ENCODE measurements at regions not wholly inside any gene's neighbourhood (a gene's known extent, or its start where the extent isn't known, plus 50 kb on each side); places are given as distances from the start of the nearest gene placed in this dataset.

DNA sequence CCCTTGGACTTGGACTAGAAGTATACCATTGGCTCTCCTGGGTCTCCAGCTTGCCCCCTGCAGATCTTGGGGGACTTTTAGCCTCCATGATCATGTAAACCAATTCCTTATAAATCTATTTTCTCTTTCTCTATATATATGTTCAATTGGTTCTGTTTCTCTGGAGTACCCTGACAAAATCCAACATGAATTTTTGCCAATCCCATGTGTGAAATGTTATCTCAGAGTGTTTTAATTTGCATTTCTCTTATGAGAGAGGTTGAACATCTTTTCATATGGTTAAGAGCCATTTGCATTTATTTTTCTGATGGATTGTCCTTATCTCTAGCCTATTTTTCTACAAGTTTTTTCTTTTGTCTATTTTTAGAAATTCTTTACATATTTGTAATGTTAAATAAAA, 131.7 kb upstream of the NEO1 start:
- H3K27ac Mint-ChIP-seq (ENCODE audit: low read depth, unreplicated experiment) = no peak overlapping the region
- no peaks in the 10 kb centered on the region for H3K9me3 Mint-ChIP-seq (ENCODE audit: unreplicated experiment)
- peaks cover 10% of the 10 kb centered on the region for H3K27me3 Mint-ChIP-seq (ENCODE audit: insufficient read depth, unreplicated experiment)
- no peak overlapping the region for H3K4me3 Mint-ChIP-seq (ENCODE audit: unreplicated experiment)
- BruUV-seq (replicated peaks) = no TSS peak
- intact Hi-C loops (cut with micrococcal nuclease) = no loop called here
- TF ChIP-seq, protein P1, sequence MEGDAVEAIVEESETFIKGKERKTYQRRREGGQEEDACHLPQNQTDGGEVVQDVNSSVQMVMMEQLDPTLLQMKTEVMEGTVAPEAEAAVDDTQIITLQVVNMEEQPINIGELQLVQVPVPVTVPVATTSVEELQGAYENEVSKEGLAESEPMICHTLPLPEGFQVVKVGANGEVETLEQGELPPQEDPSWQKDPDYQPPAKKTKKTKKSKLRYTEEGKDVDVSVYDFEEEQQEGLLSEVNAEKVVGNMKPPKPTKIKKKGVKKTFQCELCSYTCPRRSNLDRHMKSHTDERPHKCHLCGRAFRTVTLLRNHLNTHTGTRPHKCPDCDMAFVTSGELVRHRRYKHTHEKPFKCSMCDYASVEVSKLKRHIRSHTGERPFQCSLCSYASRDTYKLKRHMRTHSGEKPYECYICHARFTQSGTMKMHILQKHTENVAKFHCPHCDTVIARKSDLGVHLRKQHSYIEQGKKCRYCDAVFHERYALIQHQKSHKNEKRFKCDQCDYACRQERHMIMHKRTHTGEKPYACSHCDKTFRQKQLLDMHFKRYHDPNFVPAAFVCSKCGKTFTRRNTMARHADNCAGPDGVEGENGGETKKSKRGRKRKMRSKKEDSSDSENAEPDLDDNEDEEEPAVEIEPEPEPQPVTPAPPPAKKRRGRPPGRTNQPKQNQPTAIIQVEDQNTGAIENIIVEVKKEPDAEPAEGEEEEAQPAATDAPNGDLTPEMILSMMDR (IDR thresholded peaks at IDR 0.05; ENCODE audit: unreplicated experiment) = no peak
- ChIA-PET CTCF (no interaction called here), POLR2A (interaction anchor here (0.7 kb wide), 1 partner anchor 199 kb away, joined by 4 read pairs; no protein-coding TSS in a partner anchor)
- H3K36me3 Mint-ChIP-seq (ENCODE audit: insufficient read depth, unreplicated experiment) = no peaks in the 10 kb centered on the region
- peaks cover 10% of the 10 kb centered on the region for H3K4me1 Mint-ChIP-seq (ENCODE audit: insufficient read depth, unreplicated experiment)
- DNase-seq (ENCODE audit: unreplicated experiment) = no peak

DNA sequence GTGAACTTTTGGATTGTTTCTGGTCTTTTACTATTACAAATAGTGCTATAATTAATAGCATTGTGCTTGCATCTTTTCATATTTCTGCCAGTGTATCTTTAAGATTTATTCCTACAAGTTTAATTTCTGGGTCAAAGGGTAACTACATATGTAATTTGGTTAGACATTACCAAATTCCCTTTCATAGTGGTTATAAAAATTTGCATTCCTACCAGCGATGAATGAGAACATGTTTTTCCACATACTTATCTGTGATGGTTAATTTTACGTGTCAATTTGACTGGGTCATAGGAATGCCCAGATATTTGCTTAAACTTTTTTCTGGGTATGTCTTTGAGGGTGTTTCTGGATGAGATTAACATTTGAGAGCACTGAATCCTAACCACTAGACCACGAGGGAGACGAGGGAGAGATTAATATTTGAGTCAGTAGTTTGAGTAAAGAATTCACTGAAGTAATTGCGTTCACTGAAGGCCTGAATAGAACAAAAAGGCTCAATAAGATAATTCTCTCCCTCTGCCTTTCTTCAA, 132.3 kb upstream of the NEO1 start:
- intact Hi-C loops (cut with micrococcal nuclease) = no loop called here
- ChIA-PET POLR2A (no interaction called here), CTCF (no interaction called here)
- DNase-seq (ENCODE audit: unreplicated experiment) = no peak
- TF ChIP-seq, protein P1 (IDR thresholded peaks at IDR 0.05; ENCODE audit: unreplicated experiment) = no peak
- H3K4me3 Mint-ChIP-seq (ENCODE audit: unreplicated experiment) = no peak overlapping the region
- no peak overlapping the region for H3K27ac Mint-ChIP-seq (ENCODE audit: low read depth, unreplicated experiment)
- peaks cover 5% of the 10 kb centered on the region for H3K27me3 Mint-ChIP-seq (ENCODE audit: insufficient read depth, unreplicated experiment)
- H3K36me3 Mint-ChIP-seq (ENCODE audit: insufficient read depth, unreplicated experiment) = no peaks in the 10 kb centered on the region
- H3K4me1 Mint-ChIP-seq (ENCODE audit: insufficient read depth, unreplicated experiment) = peaks cover 10% of the 10 kb centered on the region
- no peaks in the 10 kb centered on the region for H3K9me3 Mint-ChIP-seq (ENCODE audit: unreplicated experiment)
- BruUV-seq (replicated peaks) = no TSS peak

DNA sequence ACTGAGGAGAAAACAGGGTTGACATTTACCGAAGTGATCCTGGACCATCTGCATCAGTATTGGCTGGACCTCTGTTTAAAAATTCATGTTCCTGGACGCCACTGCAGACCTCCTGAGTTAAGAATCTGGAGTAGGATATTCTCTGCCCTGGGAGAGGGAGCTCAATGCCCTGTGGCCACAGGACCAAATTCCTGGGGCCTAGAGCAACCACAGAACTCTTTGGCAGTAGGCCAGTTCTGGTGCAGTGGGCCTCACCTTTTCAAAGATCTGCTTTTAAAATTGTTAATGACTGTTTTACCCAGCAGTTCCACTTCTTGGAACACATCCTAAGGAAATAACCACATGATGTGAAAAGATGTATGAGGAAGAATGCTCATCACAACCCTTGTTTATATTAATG, 133.3 kb upstream of the ADPGK start:
- CTCF ChIA-PET = interaction anchor here (0.6 kb wide), 1 partner anchor 349 kb away, joined by 3 read pairs; no protein-coding TSS in a partner anchor
- BruUV-seq (replicated peaks) = no TSS peak
- intact Hi-C loops (cut with micrococcal nuclease) = no loop called here
- H3K4me1 Mint-ChIP-seq (ENCODE audit: insufficient read depth, unreplicated experiment) = peaks cover 10% of the 10 kb centered on the region
- H3K4me3 Mint-ChIP-seq (ENCODE audit: unreplicated experiment) = no peak overlapping the region
- no peaks in the 10 kb centered on the region for H3K9me3 Mint-ChIP-seq (ENCODE audit: unreplicated experiment)
- no peaks in the 10 kb centered on the region for H3K27me3 Mint-ChIP-seq (ENCODE audit: insufficient read depth, unreplicated experiment)
- no peak overlapping the region for H3K27ac Mint-ChIP-seq (ENCODE audit: low read depth, unreplicated experiment)
- DNase-seq (ENCODE audit: unreplicated experiment) = peak; percentile 8
- TF ChIP-seq, protein P1 (IDR thresholded peaks at IDR 0.05; ENCODE audit: unreplicated experiment) = no peak
- peaks cover 5% of the 10 kb centered on the region for H3K36me3 Mint-ChIP-seq (ENCODE audit: insufficient read depth, unreplicated experiment)
- POLR2A ChIA-PET = no interaction called here

DNA sequence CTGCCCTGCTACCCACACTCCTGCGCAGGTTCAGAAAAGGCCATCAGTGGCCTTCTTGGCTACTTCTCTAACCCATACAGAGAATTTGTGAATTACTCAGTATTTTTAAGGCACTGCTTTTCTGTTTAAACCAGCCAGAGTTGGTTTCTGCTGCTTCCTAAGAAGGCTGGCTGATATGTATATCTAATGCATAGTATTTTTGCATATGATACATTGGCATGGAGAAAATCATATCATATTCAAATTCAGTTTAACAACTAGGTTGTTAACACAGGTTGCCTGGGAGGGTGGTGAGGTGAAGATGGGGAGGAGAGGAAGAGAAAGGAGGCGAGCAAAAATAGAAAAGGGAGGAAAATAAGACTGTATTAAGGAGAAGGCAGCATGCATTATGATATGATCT, 132.8 kb upstream of the ADPGK start:
- POLR2A ChIA-PET = no interaction called here
- TF ChIP-seq, protein P1 (IDR thresholded peaks at IDR 0.05; ENCODE audit: unreplicated experiment) = no peak
- H3K36me3 Mint-ChIP-seq (ENCODE audit: insufficient read depth, unreplicated experiment) = peaks cover 5% of the 10 kb centered on the region
- CTCF ChIA-PET = no interaction called here
- H3K9me3 Mint-ChIP-seq (ENCODE audit: unreplicated experiment) = no peaks in the 10 kb centered on the region
- no peak overlapping the region for H3K4me3 Mint-ChIP-seq (ENCODE audit: unreplicated experiment)
- H3K27ac Mint-ChIP-seq (ENCODE audit: low read depth, unreplicated experiment) = no peak overlapping the region
- no peaks in the 10 kb centered on the region for H3K27me3 Mint-ChIP-seq (ENCODE audit: insufficient read depth, unreplicated experiment)
- intact Hi-C loops (cut with micrococcal nuclease) = no loop called here
- no TSS peak for BruUV-seq (replicated peaks)
- DNase-seq (ENCODE audit: unreplicated experiment) = no peak
- H3K4me1 Mint-ChIP-seq (ENCODE audit: insufficient read depth, unreplicated experiment) = peaks cover 10% of the 10 kb centered on the region

All from MCF 10A (cell line).